Keratinocyte (primary cell): ENCODE measurements at regions not wholly inside any gene's neighbourhood (a gene's known extent, or its start where the extent isn't known, plus 50 kb on each side); places are given as distances from the start of the nearest gene placed in this dataset.
"Not testable (repeated sequence)": the region's sequence is repeated elsewhere in the genome, so short reads cannot be mapped to it uniquely, and the experiment has no call there.

Experiments
- CTCF ChIP-seq, 3 experiments: IDR thresholded peaks in 1 of 3; conservative IDR thresholded peaks in 1 of 3; optimal IDR thresholded peaks in 1 of 3; 2 replicates in 2 of 3; 3 replicates in 1 of 3; pipeline versions ENCODE3 to v1.5.1; 2011; ENCODE audit warnings: low read length in 3 of 3, mild to moderate bottlenecking in 3 of 3, moderate library complexity in 2 of 3, control low read depth in 1 of 3, inconsistent platforms in 1 of 3; ENCODE audit not compliant: insufficient read depth in 2 of 3; ENCODE audit errors: extremely low read depth in 1 of 3
- EZH2 ChIP-seq: IDR thresholded peaks from one replicate; pipeline ENCODE4 v1.6.1; 2012; ENCODE audit warnings: inconsistent platforms, mild to moderate bottlenecking, low read length, moderate library complexity

DNA sequence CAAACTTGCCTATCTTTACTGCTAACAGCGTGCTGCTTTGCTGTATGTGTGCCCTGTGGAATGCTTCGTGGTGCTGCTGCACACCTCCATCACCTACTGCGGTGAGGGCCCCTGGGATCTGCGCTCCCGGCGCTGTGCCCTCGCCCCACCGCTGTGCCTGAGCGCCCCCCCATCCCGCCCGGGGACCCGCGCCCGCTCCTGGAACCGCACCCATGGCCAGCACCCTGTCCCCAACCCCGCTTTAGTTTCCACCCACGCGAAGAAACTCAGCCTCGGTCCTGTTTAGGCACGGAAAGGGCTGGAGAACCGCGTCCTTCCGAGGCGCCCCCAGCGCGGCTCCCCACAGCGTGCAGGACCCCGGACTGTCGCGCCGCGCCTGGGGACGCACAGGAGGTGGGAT, 373.4 kb downstream of the GOLGA6L6 start:
- TF ChIP-seq CTCF (optimal IDR thresholded peaks at IDR 0.05 in 1 of 3, IDR thresholded peaks at IDR 0.05 in 1 of 3, conservative IDR thresholded peaks at IDR 0.05 in 1 of 3; ENCODE audit: extremely low read depth in 1 of 3, insufficient read depth in 2 of 3, low read length in 3 of 3); EZH2: not testable (repeated sequence)
